KOPT-K1 (cell line): ENCODE measurements at regions not wholly inside any gene's neighbourhood (a gene's known extent, or its start where the extent isn't known, plus 50 kb on each side); places are given as distances from the start of the nearest gene placed in this dataset.

Source experiments
- H3K27ac ChIP-seq: fragments of 200-600 bp; sonication (generic); 2 replicates; pipeline ENCODE4 v1.5.1; 2016; ENCODE audit warnings: antibody characterized with exemption, mild to moderate bottlenecking, low read depth, low read length; ENCODE audit not compliant: poor library complexity, severe bottlenecking
- H3K36me3 ChIP-seq: fragments of 200-600 bp; sonication (generic); 2 replicates; pipeline ENCODE4 v1.5.1; 2017; ENCODE audit warnings: antibody characterized with exemption, mild to moderate bottlenecking, low read length, moderate library complexity; ENCODE audit not compliant: insufficient read depth
- H3K9me3 ChIP-seq: fragments of 200-600 bp; sonication (generic); 2 replicates; pipeline ENCODE4 v1.5.1; 2017; ENCODE audit warnings: antibody characterized with exemption, low read length, mild to moderate bottlenecking; ENCODE audit not compliant: insufficient read depth, poor library complexity, severe bottlenecking

DNA sequence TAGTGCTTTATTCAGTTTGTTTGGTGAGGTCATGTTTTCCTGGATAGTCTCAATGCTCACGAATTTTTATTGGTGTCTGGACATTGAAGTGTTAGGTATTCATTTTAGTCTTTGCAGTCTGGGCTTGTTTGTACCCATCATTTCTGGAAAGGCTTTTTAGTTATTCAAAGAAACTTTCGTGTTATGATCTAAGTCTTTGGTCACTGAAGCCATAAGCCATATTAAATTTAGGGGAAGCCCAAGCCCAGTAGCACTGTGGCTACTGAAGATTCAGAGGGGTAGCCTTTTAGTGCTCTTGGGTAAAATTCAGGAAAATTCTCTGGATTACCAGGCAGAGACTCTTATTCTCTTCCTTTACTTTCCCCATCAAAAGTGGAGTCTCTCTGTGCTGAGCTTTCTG lies 56.2 kb upstream of the PEX5L start:
- Histone ChIP-seq H3K9me3 (peaks cover 4% of the 10 kb centered on the region), H3K36me3 (no peaks in the 10 kb centered on the region), H3K27ac (no peak overlapping the region)

DNA sequence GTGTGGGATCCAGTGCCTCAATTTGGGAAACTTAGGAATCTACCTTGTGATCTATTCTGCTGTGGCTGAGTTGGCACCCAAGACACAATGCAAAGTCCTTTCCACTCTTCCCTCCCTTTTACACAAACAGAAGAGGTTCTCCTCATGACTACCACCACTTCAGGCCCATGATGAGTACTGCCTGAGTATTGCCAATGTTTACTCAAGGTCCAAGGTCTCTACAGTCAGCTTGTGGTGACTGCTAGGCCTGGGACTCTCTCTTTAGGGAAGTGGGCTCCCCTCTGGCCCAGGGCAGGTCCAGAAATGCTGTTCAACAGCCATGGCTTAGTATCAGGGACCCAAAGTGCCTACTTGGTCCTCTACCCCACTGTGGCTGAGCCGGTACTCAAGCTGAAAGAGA lies 56.8 kb upstream of the PEX5L start:
- peaks cover 4% of the 10 kb centered on the region for H3K9me3 ChIP-seq
- no peak overlapping the region for H3K27ac ChIP-seq
- no peaks in the 10 kb centered on the region for H3K36me3 ChIP-seq

DNA sequence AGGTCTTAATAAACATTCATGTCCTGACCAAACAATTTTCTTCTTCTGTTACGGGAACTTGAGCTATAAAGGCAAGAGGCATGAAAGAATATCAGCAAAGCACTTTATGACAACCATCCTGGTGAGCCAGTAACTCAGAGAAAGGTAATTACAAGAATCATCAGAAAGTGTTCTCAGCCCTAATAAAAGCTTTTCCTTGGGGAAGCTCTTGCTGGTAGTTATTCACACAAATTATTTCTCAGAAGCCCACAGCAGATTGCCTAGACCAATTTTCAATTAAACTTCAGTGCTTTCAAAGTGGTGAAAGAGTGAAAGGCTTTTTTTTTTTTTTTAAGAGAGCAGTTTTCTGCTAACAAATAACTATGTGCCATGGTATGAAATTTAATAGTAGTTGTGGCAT lies 60.9 kb upstream of the PEX5L start:
- no peak overlapping the region for H3K27ac ChIP-seq
- no peaks in the 10 kb centered on the region for H3K9me3 ChIP-seq
- H3K36me3 ChIP-seq = no peaks in the 10 kb centered on the region

DNA sequence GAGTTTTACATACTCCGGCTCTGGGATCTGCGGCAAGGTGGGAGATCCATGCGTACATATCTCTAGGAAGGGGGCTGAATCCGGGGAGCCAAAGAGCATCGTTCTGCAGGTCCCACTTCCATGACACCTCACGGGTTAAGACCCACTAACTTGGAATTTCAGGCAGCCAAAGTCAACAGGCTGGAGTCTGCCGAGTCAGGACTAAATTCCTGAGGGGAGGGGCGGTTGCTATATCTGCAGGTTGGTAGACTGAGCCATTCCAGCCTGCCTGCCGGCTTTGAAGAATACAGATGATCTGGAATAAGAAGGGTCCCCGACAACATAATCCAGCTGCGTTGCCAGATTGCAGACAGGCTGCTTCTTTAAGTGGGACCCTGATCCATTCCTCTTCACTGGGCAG lies 65.4 kb upstream of the PEX5L start:
- Histone ChIP-seq H3K9me3 (no peaks in the 10 kb centered on the region), H3K36me3 (no peaks in the 10 kb centered on the region), H3K27ac (no peak overlapping the region)

DNA sequence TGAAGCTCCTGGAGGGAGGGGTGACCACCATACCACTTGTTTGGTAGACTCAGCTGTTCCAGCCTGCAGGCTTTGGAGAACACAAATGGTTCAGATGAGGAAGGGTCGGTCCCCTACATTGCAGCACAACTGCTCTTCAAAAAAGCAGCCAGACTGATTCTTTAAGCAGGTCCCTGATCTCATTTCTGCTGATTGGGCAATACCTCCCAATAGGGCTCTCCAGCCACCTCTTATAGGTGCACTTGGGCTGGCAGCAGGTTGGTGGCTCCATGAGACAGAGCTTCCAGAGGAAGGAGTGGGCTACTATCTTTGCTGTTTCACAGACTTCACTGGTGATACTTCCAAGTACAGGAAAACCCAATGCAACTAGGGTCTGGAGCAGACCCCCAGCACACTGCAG lies 65.9 kb upstream of the PEX5L start:
- Histone ChIP-seq H3K9me3 (no peaks in the 10 kb centered on the region), H3K36me3 (no peaks in the 10 kb centered on the region), H3K27ac (no peak overlapping the region)

DNA sequence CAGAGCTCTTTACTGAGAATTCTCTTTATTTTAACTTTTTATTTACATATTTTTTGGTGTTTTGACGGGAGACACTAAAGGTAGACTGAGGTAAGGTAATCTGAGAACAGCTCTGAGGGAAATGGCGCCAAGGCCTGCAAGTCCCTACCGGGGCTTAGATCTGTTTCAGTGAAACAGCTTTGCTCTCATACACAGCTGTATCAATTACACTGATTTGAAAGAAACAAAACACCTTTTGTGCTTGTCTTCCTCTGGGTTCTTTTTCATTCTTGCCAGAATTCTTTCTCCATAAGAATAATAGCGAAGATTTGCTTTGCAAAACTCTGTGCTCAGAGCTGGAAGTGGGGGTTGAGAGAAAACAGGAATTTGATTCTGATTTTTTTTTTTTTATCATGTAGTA lies 79.5 kb upstream of the PEX5L start:
- H3K9me3 ChIP-seq = no peaks in the 10 kb centered on the region
- no peaks in the 10 kb centered on the region for H3K36me3 ChIP-seq
- no peak overlapping the region for H3K27ac ChIP-seq

DNA sequence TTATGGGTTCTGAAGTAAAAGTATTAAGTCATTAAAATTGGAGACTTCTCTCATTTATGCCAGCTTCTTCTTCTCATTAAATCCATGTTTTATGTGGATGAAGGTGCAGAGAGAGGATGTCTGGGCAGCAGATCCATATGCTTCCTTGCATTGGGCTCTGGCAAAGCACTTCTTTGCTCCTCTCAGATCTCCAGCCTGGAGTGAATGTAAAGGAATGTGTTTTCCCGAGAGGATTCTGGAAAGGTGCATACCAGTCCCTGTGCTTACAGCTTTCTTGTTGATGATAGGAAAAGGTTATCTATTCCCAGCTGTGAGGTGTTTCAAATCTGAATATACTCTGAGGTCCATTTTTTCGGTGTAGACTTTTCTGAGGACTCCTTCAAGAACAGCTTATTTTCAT lies 79.9 kb upstream of the PEX5L start:
- Histone ChIP-seq H3K27ac (no peak overlapping the region), H3K9me3 (no peaks in the 10 kb centered on the region), H3K36me3 (no peaks in the 10 kb centered on the region)

DNA sequence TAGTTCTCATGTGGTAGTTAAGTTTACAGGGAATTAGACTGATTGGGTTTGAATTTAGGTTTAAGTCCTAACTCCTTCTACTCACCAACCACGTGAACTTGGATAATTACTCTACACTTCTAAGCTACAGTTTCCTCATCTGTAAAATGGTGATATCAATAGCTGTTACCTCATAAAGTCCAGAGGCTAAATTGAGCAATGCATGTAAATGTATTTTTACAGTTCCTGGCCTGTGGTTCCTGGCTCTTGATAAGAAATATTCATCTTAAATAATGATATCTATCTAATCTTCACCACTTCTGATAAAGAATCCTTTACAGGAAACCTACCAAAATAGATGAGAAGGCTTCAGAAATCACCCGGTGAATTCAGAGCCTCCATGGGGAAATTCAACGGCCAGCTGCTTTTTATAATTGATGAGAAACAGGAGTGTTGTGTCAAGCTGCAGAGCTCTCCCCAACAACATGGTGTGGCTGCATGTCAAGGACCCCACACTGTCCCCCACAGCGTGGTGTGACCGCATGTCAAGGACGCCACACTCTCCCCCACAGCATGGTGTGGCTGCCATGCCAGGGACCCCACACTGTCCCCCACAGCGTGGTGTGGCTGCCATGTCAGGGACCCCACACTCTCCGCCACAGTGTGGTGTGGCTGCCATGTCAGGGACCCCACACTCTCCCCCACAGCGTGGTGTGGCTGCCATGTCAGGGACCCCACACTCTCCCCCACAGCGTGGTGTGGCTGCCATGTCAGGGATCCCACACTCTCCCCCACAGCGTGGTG lies 80.8 kb upstream of the PEX5L start:
- H3K9me3 ChIP-seq = no peaks in the 10 kb centered on the region
- H3K36me3 ChIP-seq = no peaks in the 10 kb centered on the region
- H3K27ac ChIP-seq = no peak overlapping the region

DNA sequence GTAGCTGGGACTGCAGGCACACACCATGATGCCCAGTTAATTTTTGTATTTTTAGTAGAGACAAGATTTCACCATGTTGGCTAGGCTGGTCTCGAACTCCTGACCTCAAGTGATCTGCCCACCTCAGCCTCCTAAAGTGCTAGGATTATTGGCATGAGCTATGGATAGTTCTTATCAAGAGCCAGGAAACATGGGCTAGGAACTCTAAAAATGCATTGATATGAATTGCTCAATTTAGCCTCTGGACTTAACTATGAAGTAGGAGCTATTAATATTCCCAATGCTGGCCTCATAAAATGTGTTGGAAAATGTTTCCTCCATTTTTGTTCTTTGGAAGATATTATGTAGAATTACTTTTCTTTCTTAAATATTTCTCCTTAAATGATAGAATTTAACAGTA lies 82.8 kb upstream of the PEX5L start:
- Histone ChIP-seq H3K9me3 (peaks cover 10% of the 10 kb centered on the region), H3K27ac (no peak overlapping the region), H3K36me3 (no peaks in the 10 kb centered on the region)

DNA sequence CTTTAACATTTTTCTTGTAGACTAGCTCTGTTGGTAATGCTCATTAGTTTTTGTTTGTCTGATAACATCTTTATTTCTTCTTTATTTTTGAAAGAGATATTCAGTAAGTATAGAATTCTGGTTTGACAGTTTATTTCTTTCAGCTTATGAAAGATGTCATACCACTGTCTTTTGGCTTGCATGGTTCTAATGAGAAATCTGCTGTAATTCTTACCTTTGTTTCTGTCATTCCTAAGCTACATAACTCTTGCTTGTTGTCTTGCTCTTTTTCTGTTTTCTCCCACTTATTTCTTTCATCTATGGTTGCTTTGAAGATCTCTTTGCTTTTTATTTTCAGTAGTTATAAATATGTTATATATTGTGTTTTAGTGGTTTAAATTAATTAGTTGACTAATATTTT lies 87.2 kb upstream of the PEX5L start:
- H3K36me3 ChIP-seq = no peaks in the 10 kb centered on the region
- no peak overlapping the region for H3K27ac ChIP-seq
- peaks cover 25% of the 10 kb centered on the region for H3K9me3 ChIP-seq

DNA sequence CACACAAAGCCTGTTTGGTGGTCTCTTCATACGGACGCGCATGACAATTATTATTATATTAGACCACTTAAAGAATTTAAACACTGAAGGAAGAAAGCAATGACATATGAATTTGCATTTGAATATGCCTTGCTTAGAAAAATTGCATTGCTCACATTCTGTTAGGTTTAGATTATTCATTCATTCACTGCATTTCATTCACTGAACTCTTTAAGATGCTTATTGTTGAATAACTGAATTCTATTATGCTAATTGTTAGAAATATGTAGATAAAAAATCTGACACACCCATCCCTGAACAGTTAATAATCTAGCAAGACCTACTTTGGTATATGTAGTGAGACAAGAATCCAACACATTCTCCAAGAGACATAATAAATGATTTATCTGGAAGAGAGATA lies 94.4 kb upstream of the PEX5L start:
- H3K27ac ChIP-seq = no peak overlapping the region
- H3K9me3 ChIP-seq = peaks cover 6% of the 10 kb centered on the region
- no peaks in the 10 kb centered on the region for H3K36me3 ChIP-seq

DNA sequence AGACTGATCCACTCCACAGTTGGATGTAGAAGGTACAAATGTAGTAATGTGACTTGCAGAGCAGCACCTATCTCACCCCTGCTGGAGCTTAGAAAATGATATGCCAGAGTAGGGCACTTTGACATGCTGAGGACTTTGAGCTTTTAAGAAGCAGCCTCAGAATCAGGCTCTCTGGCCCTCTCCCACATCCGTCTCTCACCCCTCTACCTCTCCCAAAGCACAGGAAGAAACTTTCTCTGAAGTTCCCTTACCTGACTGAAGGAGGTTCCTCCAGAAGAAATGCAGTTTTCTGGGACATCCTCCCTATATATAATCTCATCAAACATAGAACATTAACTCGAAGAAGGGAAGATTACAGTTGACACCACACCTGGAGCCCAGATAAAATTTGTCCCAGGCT lies 98.4 kb upstream of the PEX5L start:
- Histone ChIP-seq H3K9me3 (no peaks in the 10 kb centered on the region), H3K36me3 (no peaks in the 10 kb centered on the region), H3K27ac (no peak overlapping the region)

DNA sequence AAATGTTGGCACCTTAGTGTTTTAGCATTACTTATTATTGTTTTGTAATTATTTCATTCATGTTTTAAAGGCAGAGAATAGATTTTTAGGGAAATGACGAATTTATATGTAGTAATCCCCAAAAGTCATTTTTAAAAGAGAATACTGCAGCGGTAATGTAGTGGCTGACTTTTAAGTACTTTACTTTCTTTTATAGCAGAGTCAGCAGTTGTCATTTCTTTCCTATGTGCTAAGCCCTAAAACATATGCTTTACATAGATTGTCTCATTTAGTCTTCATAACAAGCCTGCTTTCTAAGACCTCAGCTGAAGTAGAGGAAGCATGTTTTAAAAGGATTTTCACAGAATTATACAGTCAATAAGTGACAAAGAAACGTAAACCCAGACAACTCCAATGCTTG lies 102.1 kb upstream of the PEX5L start:
- no peak overlapping the region for H3K27ac ChIP-seq
- no peaks in the 10 kb centered on the region for H3K9me3 ChIP-seq
- no peaks in the 10 kb centered on the region for H3K36me3 ChIP-seq

DNA sequence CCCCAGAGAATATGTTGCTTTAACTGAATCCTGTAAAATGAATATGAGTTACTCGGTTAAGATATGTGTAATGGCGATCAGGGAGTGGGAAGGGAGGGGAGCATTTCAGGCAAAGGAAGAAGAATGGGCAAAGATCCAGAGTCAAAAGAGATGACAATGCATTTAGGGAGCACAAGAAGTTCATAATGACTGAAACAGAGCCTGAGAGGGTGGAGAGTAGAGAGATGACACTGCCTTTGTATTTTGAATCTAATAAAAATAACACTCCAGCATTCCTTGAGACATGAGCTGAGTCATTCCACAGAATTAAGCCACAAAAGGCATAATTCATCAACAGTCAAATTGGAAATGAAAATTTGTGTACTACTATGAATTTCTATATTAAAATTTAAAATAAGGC lies 105.3 kb upstream of the PEX5L start:
- Histone ChIP-seq H3K27ac (no peak overlapping the region), H3K36me3 (no peaks in the 10 kb centered on the region), H3K9me3 (no peaks in the 10 kb centered on the region)

DNA sequence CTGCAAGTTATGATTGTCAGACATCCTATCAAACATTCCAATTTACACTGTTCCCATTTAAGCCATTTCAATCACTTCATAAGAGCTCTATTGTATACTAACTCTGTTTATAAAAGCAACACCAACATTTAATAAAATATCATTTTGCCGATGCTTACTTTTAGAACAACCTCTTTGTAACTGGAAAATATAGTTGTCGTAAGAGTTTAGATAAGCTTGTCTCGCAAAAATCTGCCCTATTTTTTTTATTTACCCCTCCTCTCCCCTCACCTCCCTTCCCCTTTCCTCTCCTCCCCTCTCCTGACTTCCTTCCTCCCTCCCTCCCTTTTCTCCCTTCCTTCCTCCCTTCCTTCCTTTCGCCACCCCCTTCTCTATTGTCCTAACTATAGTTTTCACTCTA lies 105.7 kb upstream of the PEX5L start:
- Histone ChIP-seq H3K27ac (no peak overlapping the region), H3K9me3 (no peaks in the 10 kb centered on the region), H3K36me3 (no peaks in the 10 kb centered on the region)

DNA sequence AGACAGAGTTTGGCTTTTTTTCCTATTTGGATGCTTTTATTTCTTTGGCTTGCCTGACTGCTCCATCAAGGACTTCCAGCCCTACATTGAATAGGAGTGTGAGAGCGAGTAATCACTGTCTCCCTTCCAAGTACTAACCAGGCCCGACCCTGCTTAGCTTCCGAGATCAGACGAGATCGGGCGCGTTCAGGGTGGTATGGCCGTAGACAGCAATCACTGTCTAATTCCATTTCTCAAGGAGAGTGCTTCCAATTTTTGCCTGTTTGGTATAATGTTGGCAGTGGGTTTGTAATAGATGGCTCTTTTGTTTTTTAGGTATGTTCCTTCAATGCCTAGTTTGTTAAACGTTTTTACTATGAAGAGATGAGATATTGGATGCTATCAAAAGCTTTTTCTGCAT lies 125.0 kb upstream of the PEX5L start:
- Histone ChIP-seq H3K27ac (no peak overlapping the region), H3K9me3 (peaks cover 19% of the 10 kb centered on the region), H3K36me3 (no peaks in the 10 kb centered on the region)
